ENCODE measurements at regions not wholly inside any gene's neighbourhood (a gene's known extent, or its start where the extent isn't known, plus 50 kb on each side); places are given as distances from the start of the nearest gene placed in this dataset.
A peak's percentile ranks its signal among the peaks of the same experiment; 100 is the strongest.

- Histone ChIP-seq H2BK12ac (ENCODE audit: low read depth, low read length) (0 out of 2 replicates have a peak overlapping the region, but pooled peaks have one; percentile 39), H4K91ac (replicated peaks; ENCODE audit: insufficient read length, low read length) (no peak overlapping the region), H3K18ac (ENCODE audit: extremely low read depth, low read length) (no peak overlapping the region; the same call in 1 of the 2 replicates), H4K5ac (ENCODE audit: insufficient read length, low read depth, low read length) (no peak overlapping the region), H3K27ac (ENCODE audit: low read depth, low read length) (no peak overlapping the region), H3K23me2 (ENCODE audit: low read depth, low read length) (no peaks in the 10 kb centered on the region), H3K14ac (ENCODE audit: insufficient read length) (no peak overlapping the region), H2BK15ac (ENCODE audit: low read length) (no peak overlapping the region), H4K20me1 (replicated peaks in 1 of 2; ENCODE audit: control insufficient read depth in 1 of 2, insufficient read depth in 2 of 2, low read length in 2 of 2) (no peaks in the 10 kb centered on the region), H4K8ac (ENCODE audit: extremely low read depth, insufficient read depth, low read length) (no peak overlapping the region), H2BK20ac (ENCODE audit: low read length) (peak overlapping the region; percentile 48; the same call in 1 of the 2 replicates), H2AK5ac (ENCODE audit: low read depth, low read length) (no peak overlapping the region), H3K9ac (replicated peaks in 1 of 4; ENCODE audit: extremely low read depth in 1 of 4, low read depth in 3 of 4, low read length in 3 of 4) (no peak overlapping the region; a peak in 1 of 7 replicates), H3K23ac (ENCODE audit: insufficient read length) (no peak overlapping the region), H3K79me2 (ENCODE audit: control insufficient read depth in 1 of 2, insufficient read depth in 2 of 2, low read length in 2 of 2) (no peaks in the 10 kb centered on the region), H3K56ac (replicated peaks; ENCODE audit: insufficient read length, low read depth, low read length) (no peak overlapping the region), H3K4me2 (ENCODE audit: insufficient read depth in 1 of 2, low read depth in 2 of 2, low read length in 2 of 2) (no peak overlapping the region), H2AFZ (ENCODE audit: low read length) (0 out of 2 replicates have a peak overlapping the region, but pooled peaks have one; percentile 0), H2BK5ac (ENCODE audit: low read depth, low read length) (no peak overlapping the region), H3K4me1 (replicated peaks in 1 of 4; ENCODE audit: control insufficient read depth in 3 of 4, insufficient read depth in 4 of 4, low read length in 3 of 4) (peaks cover 5 to 12% (median 6%) of the 10 kb centered on the region in 4 experiments; a peak in 6 of 7 replicates), H3K4me3 (ENCODE audit: extremely low read depth in 1 of 4, insufficient read depth in 2 of 4, low read depth in 3 of 4, low read length in 4 of 4) (no peak overlapping the region), H3K27me3 (replicated peaks in 1 of 4; ENCODE audit: control insufficient read depth in 3 of 4, extremely low read depth in 1 of 4, insufficient read depth in 3 of 4, low read length in 3 of 4) (no peaks in the 10 kb centered on the region), H2BK120ac (replicated peaks; ENCODE audit: low read depth, low read length) (no peak overlapping the region), H3K36me3 (ENCODE audit: control insufficient read depth in 2 of 4, insufficient read depth in 4 of 4, low read length in 3 of 4) (no peaks in the 10 kb centered on the region), H3K79me1 (ENCODE audit: low read depth, low read length) (no peaks in the 10 kb centered on the region), H3K4ac (replicated peaks; ENCODE audit: insufficient read length, low read depth, low read length) (no peak overlapping the region), H3K9me3 (ENCODE audit: insufficient read depth in 2 of 2, low read depth in 1 of 2, low read length in 1 of 2) (no peaks in the 10 kb centered on the region)
- CTCF ChIA-PET (ENCODE audit: partially characterized antibody) = interaction anchor here (0.8 to 6.2 kb wide), 5 partner anchors 10 to 410 kb away, joined by 3 to 42 read pairs (median 4); no protein-coding TSS in a partner anchor
- FAIRE-seq (no peak), DNase-seq (ENCODE audit: low read depth in 1 of 2, low spot score in 2 of 2) (no peak)
- POLR2A ChIA-PET (ENCODE audit: partially characterized antibody) = no interaction called here
- 87% methylated on average over 3 of the region's 3 CpGs; no CpG with 5 or more reads in 1 of the 2 experiments for WGBS, 2 experiments (ENCODE audit: extremely low coverage in 1 of 2, insufficient coverage in 1 of 2, insufficient read length in 1 of 2, insufficient replicate concordance in 2 of 2, low coverage in 1 of 2, low lambda C conversion rate in 2 of 2, missing lambda C conversion rate in 1 of 2)
- TF ChIP-seq USF2 (IDR thresholded peaks at IDR 0.05; ENCODE audit: low read length) (no peak), CTCF (IDR thresholded peaks at IDR 0.05; ENCODE audit: control extremely low read depth in 1 of 3, insufficient read depth in 1 of 3, low read depth in 1 of 3, low read length in 3 of 3) (no peak), ASH2L (IDR thresholded peaks at IDR 0.05; ENCODE audit: low read length) (no peak), FOSL1 (IDR thresholded peaks at IDR 0.05; ENCODE audit: insufficient read depth, low read depth, low read length) (no peak), SAP30 (IDR thresholded peaks at IDR 0.05; ENCODE audit: insufficient read depth, insufficient replicate concordance, low read length) (no peak), ATF3 (IDR thresholded peaks at IDR 0.05; ENCODE audit: insufficient read depth, low read depth, low read length) (no peak)
Measured at GRCh38 chr12:76697849-76698248, 66.1 kb upstream of the ZDHHC17 start.

Measured in H1 (cell line).